ENCODE measurements at regions not wholly inside any gene's neighbourhood (a gene's known extent, or its start where the extent isn't known, plus 50 kb on each side); places are given as distances from the start of the nearest gene placed in this dataset.
"Not testable (repeated sequence)": the region's sequence is repeated elsewhere in the genome, so short reads cannot be mapped to it uniquely, and the experiment has no call there.

- DNase-seq: no peak
Measured at GRCh38 chr2:82260521-82260920, 1956.0 kb upstream of the LRRTM1 start.

GRCh38 chr2:82259551-82259950 lies 1955.0 kb upstream of the LRRTM1 start:
- no peak for DNase-seq

- no peak for DNase-seq
Measured at GRCh38 chr2:82257796-82258555, 1953.4 kb upstream of the LRRTM1 start.

- DNase-seq: no peak
Measured at GRCh38 chr2:82256983-82257632, 1952.6 kb upstream of the LRRTM1 start.

GRCh38 chr2:82256288-82256687 lies 1951.7 kb upstream of the LRRTM1 start:
- no peak for DNase-seq

GRCh38 chr2:82254728-82255127 lies 1950.2 kb upstream of the LRRTM1 start:
- no peak for DNase-seq

- no peak for DNase-seq
Measured at GRCh38 chr2:82246220-82246775, 1941.7 kb upstream of the LRRTM1 start.

- no peak for DNase-seq
Measured at GRCh38 chr2:82239176-82239575, 1934.6 kb upstream of the LRRTM1 start.

- no peak for DNase-seq
Measured at GRCh38 chr2:82237994-82238662, 1933.6 kb upstream of the LRRTM1 start.

- no peak for DNase-seq
Measured at GRCh38 chr2:82234283-82234874, 1929.8 kb upstream of the LRRTM1 start.

GRCh38 chr2:82233806-82234205 lies 1929.3 kb upstream of the LRRTM1 start:
- DNase-seq: no peak

- DNase-seq: no peak
Measured at GRCh38 chr2:82230406-82230805, 1925.9 kb upstream of the LRRTM1 start.

- DNase-seq: no peak
Measured at GRCh38 chr2:82226441-82226840, 1921.9 kb upstream of the LRRTM1 start.

- DNase-seq: no peak
Measured at GRCh38 chr2:82224301-82224940, 1919.9 kb upstream of the LRRTM1 start.

- DNase-seq: peak in 14 of 58 donors; percentile 0 to 62 (median 9)
Measured at GRCh38 chr2:82215212-82215611, 1910.7 kb upstream of the LRRTM1 start.

GRCh38 chr2:82199493-82199852 lies 1894.9 kb upstream of the LRRTM1 start:
- DNase-seq: no peak

GRCh38 chr2:82198809-82199492 lies 1894.4 kb upstream of the LRRTM1 start:
- DNase-seq: no peak

GRCh38 chr2:82182270-82182669 lies 1877.7 kb upstream of the LRRTM1 start:
- DNase-seq: no peak

- DNase-seq: not testable (repeated sequence)
Measured at GRCh38 chr2:82175210-82175609, 1870.7 kb upstream of the LRRTM1 start.

- no peak for DNase-seq
Measured at GRCh38 chr2:82172483-82172882, 1867.9 kb upstream of the LRRTM1 start.

GRCh38 chr2:82169379-82169778 lies 1864.8 kb upstream of the LRRTM1 start:
- DNase-seq: no peak

Measured in anterior cingulate cortex (tissue), 58 donors.